T-cell (primary cell): ENCODE measurements at regions not wholly inside any gene's neighbourhood (a gene's known extent, or its start where the extent isn't known, plus 50 kb on each side); places are given as distances from the start of the nearest gene placed in this dataset.
A peak's percentile ranks its signal among the peaks of the same experiment; 100 is the strongest.

Source experiments
- ATAC-seq, 4 experiments: fragments of 200-7000 bp in 3 of 4; fragments of 150-1000 bp in 1 of 4; cut with Tn5 transposase; replicated peaks in 1 of 4; 1 replicate in 3 of 4; 2 replicates in 1 of 4; pipeline ENCODE4 v1.10.0; 2021; ENCODE audit warnings: moderate library complexity in 3 of 4, mild to moderate bottlenecking in 2 of 4, moderate number of reproducible peaks in 1 of 4
- CTCF ChIA-PET, 2 donors: fragments of 300-600 bp; sonication (Branson Sonifier 250); formaldehyde crosslinking; loops; one replicate each; lab custom pipeline; 2022; ENCODE audit warnings: antibody characterized with exemption in 2 of 2; lab: Charles Lee
- POLR2A ChIA-PET, 2 donors: fragments of 300-600 bp; sonication (Branson Sonifier 250); formaldehyde crosslinking; loops; one replicate each; lab custom pipeline; 2022; ENCODE audit warnings: antibody characterized with exemption in 2 of 2; lab: Charles Lee
- DNase-seq, 35 experiments: peaks; one replicate each; pipeline versions ENCODE4 v3.0.0 to v3.0.0-alpha.2; 2013 to 2023
- H3K27ac ChIP-seq: one replicate; pipeline ENCODE4 v1.5.1; 2013; ENCODE audit warnings: low read length
- H3K27me3 ChIP-seq, 2 experiments: replicated peaks in 1 of 2; 1 replicate in 1 of 2; 2 replicates in 1 of 2; pipeline versions ENCODE4 v1.6.1 to v1.7.0; 2013; ENCODE audit warnings: low read length in 1 of 2, mixed read lengths in 1 of 2; ENCODE audit not compliant: control insufficient read depth in 2 of 2, insufficient read depth in 2 of 2; ENCODE audit errors: extremely low read depth in 1 of 2
- H3K36me3 ChIP-seq, 2 donors: 1 replicate in 1 of 2; 2 replicates in 1 of 2; pipeline versions ENCODE4 v1.6.1 to v1.7.0; 2013; ENCODE audit warnings: low read length in 1 of 2; ENCODE audit not compliant: control insufficient read depth in 2 of 2, insufficient read depth in 1 of 2; ENCODE audit errors: extremely low read depth in 1 of 2
- H3K4me1 ChIP-seq, 2 experiments: 1 replicate in 1 of 2; 2 replicates in 1 of 2; pipeline versions ENCODE4 v1.6.1 to v1.7.0; 2013; ENCODE audit warnings: low read length in 2 of 2, mixed read lengths in 1 of 2; ENCODE audit not compliant: insufficient read depth in 2 of 2, control insufficient read depth in 1 of 2; ENCODE audit errors: extremely low read depth in 1 of 2
- H3K4me3 ChIP-seq, 2 donors: 1 replicate in 1 of 2; 2 replicates in 1 of 2; pipeline versions ENCODE4 v1.5.1 to v1.7.0; 2013; ENCODE audit warnings: mild to moderate bottlenecking in 2 of 2, low read length in 1 of 2, moderate library complexity in 1 of 2; ENCODE audit not compliant: control insufficient read depth in 1 of 2; ENCODE audit errors: extremely low read depth in 1 of 2
- H3K9me3 ChIP-seq: 2 replicates; pipeline ENCODE4 v1.7.0; 2013
- H3K27ac Mint-ChIP-seq, 2 donors: one replicate each; pipeline ENCODE4 v1.8.0; 2020 to 2021; ENCODE audit warnings: mild to moderate bottlenecking in 2 of 2, mixed read lengths in 2 of 2
- H3K27me3 Mint-ChIP-seq, 2 donors: one replicate each; pipeline ENCODE4 v1.8.0; 2021 to 2022; ENCODE audit warnings: mixed read lengths in 2 of 2
- H3K36me3 Mint-ChIP-seq: one replicate; pipeline ENCODE4 v1.8.0; 2021; ENCODE audit warnings: mixed read lengths
- H3K4me1 Mint-ChIP-seq, 3 donors: one replicate each; pipeline ENCODE4 v1.8.0; 2020 to 2022; ENCODE audit warnings: mixed read lengths in 3 of 3, mild to moderate bottlenecking in 1 of 3
- H3K4me3 Mint-ChIP-seq, 3 donors: one replicate each; pipeline ENCODE4 v1.8.0; 2020 to 2022; ENCODE audit warnings: mild to moderate bottlenecking in 3 of 3, mixed read lengths in 3 of 3, moderate library complexity in 3 of 3
- H3K9me3 Mint-ChIP-seq, 3 donors: one replicate each; pipeline ENCODE4 v1.8.0; 2020 to 2022; ENCODE audit warnings: mixed read lengths in 3 of 3
- WGBS: methylation state at CpG from one replicate; pipeline ENCODE4 v1.1.5; 2013; ENCODE audit warnings: missing lambda C conversion rate; ENCODE audit not compliant: insufficient coverage; 5-methylcytosine and 5-hydroxymethylcytosine counted together

DNA sequence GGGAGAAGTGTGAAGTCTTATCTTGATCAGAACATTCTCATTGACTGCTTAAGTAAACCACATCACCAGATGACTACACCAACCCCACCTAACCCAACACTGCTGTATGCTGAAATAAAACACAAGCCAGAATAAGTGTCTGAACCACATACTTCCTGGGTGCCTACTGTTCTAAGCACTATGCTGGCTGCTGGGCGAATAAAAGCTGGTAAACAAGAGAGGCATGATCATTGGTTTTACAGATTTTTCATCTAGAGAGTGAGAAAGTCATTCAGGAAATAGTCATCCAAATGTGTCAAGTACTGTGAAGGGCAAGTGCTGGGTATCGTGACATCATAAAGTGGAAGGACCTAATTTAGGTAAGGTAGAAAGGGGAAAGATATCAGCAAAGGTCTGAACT is 199.0 kb upstream of the SOX9 start:
- H3K27ac ChIP-seq, result no peak overlapping the region
- no peak overlapping the region for H3K4me3 ChIP-seq
- no peaks in the 10 kb centered on the region for H3K27me3 Mint-ChIP-seq
- no peaks in the 10 kb centered on the region for H3K36me3 ChIP-seq
- ATAC-seq (peak in 3 of 4 experiments; percentile 52 to 84 (median 63)), DNase-seq (peak in 6 of 35 experiments; percentile 0 to 43 (median 12))
- peaks cover 3 to 14% (median 3%) of the 10 kb centered on the region in 3 donors for H3K9me3 Mint-ChIP-seq
- H3K4me3 Mint-ChIP-seq, result no peak overlapping the region
- H3K4me1 ChIP-seq, result no peaks in the 10 kb centered on the region
- H3K36me3 Mint-ChIP-seq, result no peaks in the 10 kb centered on the region
- H3K27me3 ChIP-seq, result no peaks in the 10 kb centered on the region
- no peaks in the 10 kb centered on the region for H3K9me3 ChIP-seq
- H3K27ac Mint-ChIP-seq, result no peak overlapping the region
- CTCF ChIA-PET, result no interaction called here
- POLR2A ChIA-PET, result no interaction called here
- 11% methylated on average over 1 of the region's 2 CpGs for WGBS
- peaks cover 0 to 3% (median 0%) of the 10 kb centered on the region in 3 donors for H3K4me1 Mint-ChIP-seq

DNA sequence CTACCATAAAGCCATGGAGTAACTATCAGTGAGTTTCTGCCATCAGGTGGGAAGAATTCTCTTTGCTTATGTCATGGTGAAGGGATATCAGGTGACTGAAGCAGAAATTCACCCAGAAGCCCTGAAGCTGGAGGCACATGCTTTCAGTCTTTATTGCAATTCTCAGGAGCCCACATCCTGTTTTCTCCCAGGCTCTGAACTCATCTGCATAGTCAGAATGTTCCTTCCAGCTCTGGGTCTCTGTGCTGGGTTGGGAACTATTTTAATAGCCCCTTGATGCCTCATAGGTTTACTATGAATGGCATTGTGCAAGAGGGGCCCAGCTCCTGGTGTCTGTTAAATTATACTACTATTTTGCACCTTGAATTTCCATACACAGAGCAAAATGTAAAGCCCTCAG is 198.4 kb upstream of the SOX9 start:
- no peak overlapping the region for H3K4me3 ChIP-seq
- Mint-ChIP-seq H3K36me3 (no peaks in the 10 kb centered on the region), H3K9me3 (peaks cover 3 to 14% (median 3%) of the 10 kb centered on the region in 3 donors), H3K27me3 (no peaks in the 10 kb centered on the region), H3K27ac (no peak overlapping the region), H3K4me1 (peaks cover 0 to 3% (median 0%) of the 10 kb centered on the region in 3 donors), H3K4me3 (no peak overlapping the region)
- H3K36me3 ChIP-seq, result no peaks in the 10 kb centered on the region
- peak in 1 of 4 experiments; percentile 31 for ATAC-seq
- no peak overlapping the region for H3K27ac ChIP-seq
- no peaks in the 10 kb centered on the region for H3K9me3 ChIP-seq
- no peaks in the 10 kb centered on the region for H3K27me3 ChIP-seq
- no peaks in the 10 kb centered on the region for H3K4me1 ChIP-seq
- CTCF ChIA-PET, result no interaction called here
- POLR2A ChIA-PET, result no interaction called here
- DNase-seq, result peak in 1 of 35 experiments; percentile 12

DNA sequence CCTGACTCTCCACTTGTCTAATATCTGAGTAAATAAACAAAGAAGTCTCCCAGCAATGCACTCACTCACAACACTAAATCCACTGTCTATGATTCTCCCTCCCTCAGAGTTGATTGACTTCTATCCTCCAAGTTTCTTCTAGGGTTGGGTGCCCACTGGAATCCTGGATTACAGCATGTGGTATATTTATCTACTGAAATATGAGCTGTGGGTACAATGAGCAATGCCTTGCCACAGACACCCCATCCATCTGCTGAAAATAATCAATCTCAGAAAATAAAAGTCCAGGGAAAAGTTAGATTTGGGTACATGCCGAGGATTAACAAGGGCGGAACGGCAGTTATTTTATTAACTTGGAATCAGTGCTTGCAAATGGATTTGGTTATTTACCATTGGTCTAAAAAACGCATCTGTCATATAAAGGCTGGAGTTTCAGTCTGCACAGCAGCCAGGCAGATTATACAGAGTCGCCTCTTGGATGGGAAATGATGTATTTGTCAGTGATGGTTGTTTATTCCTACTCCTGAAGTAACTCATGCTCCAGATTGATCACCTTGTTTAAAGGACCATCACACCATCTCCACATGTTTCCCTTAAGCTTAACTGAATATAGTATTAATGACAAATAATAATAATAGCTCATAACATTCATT is 193.9 kb upstream of the SOX9 start:
- Mint-ChIP-seq H3K27ac (no peak overlapping the region), H3K9me3 (peaks cover 0 to 11% (median 3%) of the 10 kb centered on the region in 3 donors)

DNA sequence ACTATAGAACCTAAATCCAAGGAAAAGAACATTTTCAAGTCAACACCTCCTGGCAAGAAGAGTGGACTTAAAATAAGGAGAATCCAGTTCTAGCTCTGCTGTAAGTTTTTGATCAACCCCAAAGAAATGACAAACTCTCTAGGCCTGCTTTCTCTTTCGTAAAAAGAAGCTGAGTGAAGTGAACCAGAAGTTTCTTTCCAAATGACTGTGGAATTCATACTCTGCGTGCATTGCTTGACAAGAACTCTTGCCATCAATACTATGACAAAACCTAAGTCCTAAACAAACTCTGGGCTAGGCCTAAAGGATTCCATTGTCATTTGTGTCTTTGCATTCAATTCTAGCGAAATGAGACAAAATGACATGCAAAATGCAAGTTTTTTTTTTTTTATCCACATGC is 187.5 kb upstream of the SOX9 start:
- Mint-ChIP-seq H3K27me3 (no peaks in the 10 kb centered on the region), H3K36me3 (no peaks in the 10 kb centered on the region), H3K4me3 (no peak overlapping the region), H3K27ac (no peak overlapping the region), H3K4me1 (no peaks in the 10 kb centered on the region), H3K9me3 (peaks cover 0 to 9% (median 0%) of the 10 kb centered on the region in 3 donors)
- POLR2A ChIA-PET, result no interaction called here
- Histone ChIP-seq H3K4me1 (no peaks in the 10 kb centered on the region), H3K36me3 (no peaks in the 10 kb centered on the region), H3K27me3 (no peaks in the 10 kb centered on the region), H3K4me3 (no peak overlapping the region), H3K27ac (no peak overlapping the region), H3K9me3 (no peaks in the 10 kb centered on the region)
- DNase-seq (no peak), ATAC-seq (no peak)
- 66% methylated on average over 2 of the region's 3 CpGs for WGBS
- CTCF ChIA-PET, result interaction anchor here in 1 of 2 donors (0.7 kb wide), 1 partner anchor 608 kb away, joined by 3 read pairs; no protein-coding TSS in a partner anchor

More for the DNA sequence above, 193.9 kb upstream of the SOX9 start:
- Histone ChIP-seq H3K36me3 (no peaks in the 10 kb centered on the region), H3K4me1 (no peaks in the 10 kb centered on the region), H3K27me3 (no peaks in the 10 kb centered on the region), H3K4me3 (no peak overlapping the region), H3K27ac (no peak overlapping the region), H3K9me3 (no peaks in the 10 kb centered on the region)
- Mint-ChIP-seq H3K4me1 (peaks cover 0 to 1% (median 0%) of the 10 kb centered on the region in 3 donors), H3K27me3 (no peaks in the 10 kb centered on the region), H3K36me3 (no peaks in the 10 kb centered on the region), H3K4me3 (no peak overlapping the region)
- CTCF ChIA-PET, result no interaction called here
- 86% methylated on average over 3 of the region's 5 CpGs for WGBS
- POLR2A ChIA-PET, result no interaction called here
- ATAC-seq (no peak), DNase-seq (no peak)

DNA sequence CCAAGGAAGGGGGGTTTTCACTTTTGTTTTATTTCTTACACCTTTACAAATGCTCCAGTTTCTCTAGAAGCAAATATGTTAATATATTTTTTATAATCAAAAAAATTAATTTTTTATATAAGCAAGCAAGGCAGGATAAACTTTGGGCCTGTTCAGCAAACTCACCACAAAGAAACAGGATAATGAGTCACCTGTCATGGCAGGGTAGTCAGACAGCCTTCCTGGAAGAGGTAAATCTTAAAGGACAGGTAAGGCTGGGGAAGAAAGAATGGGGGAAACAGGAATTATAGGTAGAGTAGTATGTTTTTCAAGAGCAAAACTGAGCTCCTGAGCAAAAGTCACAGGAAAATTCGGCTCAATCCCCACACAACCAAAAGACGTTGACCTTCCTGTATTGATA is 186.3 kb upstream of the SOX9 start:
- POLR2A ChIA-PET, result no interaction called here
- Histone ChIP-seq H3K9me3 (no peaks in the 10 kb centered on the region), H3K27ac (no peak overlapping the region), H3K4me3 (no peak overlapping the region), H3K4me1 (no peaks in the 10 kb centered on the region), H3K27me3 (no peaks in the 10 kb centered on the region), H3K36me3 (no peaks in the 10 kb centered on the region)
- peaks cover 0 to 6% (median 0%) of the 10 kb centered on the region in 3 donors for H3K9me3 Mint-ChIP-seq
- CTCF ChIA-PET, result no interaction called here
- DNase-seq, result no peak
- no peaks in the 10 kb centered on the region for H3K4me1 Mint-ChIP-seq
- WGBS, result no CpG with 5 or more reads among the region's 2 CpGs
- H3K27ac Mint-ChIP-seq, result no peak overlapping the region
- no peak for ATAC-seq
- H3K4me3 Mint-ChIP-seq, result no peak overlapping the region
- no peaks in the 10 kb centered on the region for H3K27me3 Mint-ChIP-seq
- no peaks in the 10 kb centered on the region for H3K36me3 Mint-ChIP-seq

DNA sequence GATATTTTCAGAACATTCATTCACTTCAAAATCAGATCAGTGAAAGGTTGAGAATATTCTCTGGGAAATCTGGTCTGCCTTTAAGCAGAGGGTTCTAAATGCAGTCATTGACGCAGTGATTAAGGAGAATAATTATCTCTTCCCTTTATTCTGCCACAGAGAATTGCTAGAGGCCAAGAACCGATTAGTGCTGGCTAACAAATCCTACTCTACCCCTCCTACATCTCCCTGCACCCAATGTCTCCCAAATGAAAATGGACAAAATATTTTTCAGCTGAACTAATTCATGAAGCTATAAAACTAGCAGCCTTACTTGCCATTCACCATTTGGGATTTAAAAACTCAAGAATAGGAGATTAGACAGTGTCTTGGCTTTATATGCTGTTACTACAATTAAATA is 185.5 kb upstream of the SOX9 start:
- ATAC-seq (no peak), DNase-seq (no peak)
- H3K27ac ChIP-seq, result no peak overlapping the region
- no peak overlapping the region for H3K27ac Mint-ChIP-seq
- H3K4me1 ChIP-seq, result no peaks in the 10 kb centered on the region
- H3K9me3 ChIP-seq, result no peaks in the 10 kb centered on the region
- WGBS, result 71% methylated on average over 1 of the region's 2 CpGs
- no peak overlapping the region for H3K4me3 ChIP-seq
- H3K27me3 ChIP-seq, result no peaks in the 10 kb centered on the region
- no peaks in the 10 kb centered on the region for H3K27me3 Mint-ChIP-seq
- ChIA-PET POLR2A (no interaction called here), CTCF (no interaction called here)
- no peak overlapping the region for H3K4me3 Mint-ChIP-seq
- H3K36me3 Mint-ChIP-seq, result no peaks in the 10 kb centered on the region
- H3K36me3 ChIP-seq, result no peaks in the 10 kb centered on the region
- peaks cover 0 to 6% (median 0%) of the 10 kb centered on the region in 3 donors for H3K9me3 Mint-ChIP-seq
- H3K4me1 Mint-ChIP-seq, result no peaks in the 10 kb centered on the region
